ENCODE measurements at regions not wholly inside any gene's neighbourhood (a gene's known extent, or its start where the extent isn't known, plus 50 kb on each side); places are given as distances from the start of the nearest gene placed in this dataset.

- TF ChIP-seq, protein P1, sequence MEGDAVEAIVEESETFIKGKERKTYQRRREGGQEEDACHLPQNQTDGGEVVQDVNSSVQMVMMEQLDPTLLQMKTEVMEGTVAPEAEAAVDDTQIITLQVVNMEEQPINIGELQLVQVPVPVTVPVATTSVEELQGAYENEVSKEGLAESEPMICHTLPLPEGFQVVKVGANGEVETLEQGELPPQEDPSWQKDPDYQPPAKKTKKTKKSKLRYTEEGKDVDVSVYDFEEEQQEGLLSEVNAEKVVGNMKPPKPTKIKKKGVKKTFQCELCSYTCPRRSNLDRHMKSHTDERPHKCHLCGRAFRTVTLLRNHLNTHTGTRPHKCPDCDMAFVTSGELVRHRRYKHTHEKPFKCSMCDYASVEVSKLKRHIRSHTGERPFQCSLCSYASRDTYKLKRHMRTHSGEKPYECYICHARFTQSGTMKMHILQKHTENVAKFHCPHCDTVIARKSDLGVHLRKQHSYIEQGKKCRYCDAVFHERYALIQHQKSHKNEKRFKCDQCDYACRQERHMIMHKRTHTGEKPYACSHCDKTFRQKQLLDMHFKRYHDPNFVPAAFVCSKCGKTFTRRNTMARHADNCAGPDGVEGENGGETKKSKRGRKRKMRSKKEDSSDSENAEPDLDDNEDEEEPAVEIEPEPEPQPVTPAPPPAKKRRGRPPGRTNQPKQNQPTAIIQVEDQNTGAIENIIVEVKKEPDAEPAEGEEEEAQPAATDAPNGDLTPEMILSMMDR (IDR thresholded peaks at IDR 0.05) = no peak
- no peak for TF ChIP-seq POLR2A (IDR thresholded peaks at IDR 0.05)
- TF ChIP-seq EP300 (IDR thresholded peaks at IDR 0.05) = no peak
- no peak for TF ChIP-seq POLR2AphosphoS5 (IDR thresholded peaks at IDR 0.05)
- DNase-seq = no peak
- Histone ChIP-seq H3K4me1 (no peaks in the 10 kb centered on the region), H3K27ac (no peak overlapping the region), H3K4me3 (no peak overlapping the region), H3K36me3 (no peaks in the 10 kb centered on the region), H3K9me3 (no peaks in the 10 kb centered on the region), H3K27me3 (no peaks in the 10 kb centered on the region)
- WGBS, 2 donors = 86 to 88% methylated on average over 2 of the region's 2 CpGs
- intact Hi-C loops (cut with DNase I) = no loop called here
These were observed 586.1 kb downstream of the GBA3 start for GRCh38 chr4:23278845-23279244.

GRCh38 chr4:23276076-23276475 lies 583.3 kb downstream of the GBA3 start:
- H3K9me3 ChIP-seq = no peaks in the 10 kb centered on the region
- no peaks in the 10 kb centered on the region for H3K36me3 ChIP-seq
- intact Hi-C loops (cut with DNase I) = no loop called here
- no peak for DNase-seq
- no peaks in the 10 kb centered on the region for H3K27me3 ChIP-seq
- H3K27ac ChIP-seq = no peak overlapping the region
- WGBS, 2 donors = 67 to 79% methylated on average over 3 of the region's 3 CpGs
- H3K4me3 ChIP-seq = no peak overlapping the region
- TF ChIP-seq POLR2AphosphoS5 (IDR thresholded peaks at IDR 0.05) (no peak), POLR2A (IDR thresholded peaks at IDR 0.05) (no peak), EP300 (IDR thresholded peaks at IDR 0.05) (no peak)
- TF ChIP-seq, protein P1 (IDR thresholded peaks at IDR 0.05) = no peak
- no peaks in the 10 kb centered on the region for H3K4me1 ChIP-seq

GRCh38 chr4:23269566-23269965 lies 576.8 kb downstream of the GBA3 start:
- TF ChIP-seq POLR2A (IDR thresholded peaks at IDR 0.05) (no peak), EP300 (IDR thresholded peaks at IDR 0.05) (no peak), POLR2AphosphoS5 (IDR thresholded peaks at IDR 0.05) (no peak)
- TF ChIP-seq, protein P1 (IDR thresholded peaks at IDR 0.05) = no peak
- H3K4me1 ChIP-seq = no peaks in the 10 kb centered on the region
- DNase-seq = no peak
- no peaks in the 10 kb centered on the region for H3K9me3 ChIP-seq
- H3K27me3 ChIP-seq = no peaks in the 10 kb centered on the region
- no peaks in the 10 kb centered on the region for H3K36me3 ChIP-seq
- intact Hi-C loops (cut with DNase I) = no loop called here
- no peak overlapping the region for H3K4me3 ChIP-seq
- 29 to 32% methylated on average over 1 of the region's 1 CpG for WGBS, 2 donors
- H3K27ac ChIP-seq = no peak overlapping the region

- WGBS, 2 donors = 38 to 66% methylated on average over 3 of the region's 3 CpGs
- no peaks in the 10 kb centered on the region for H3K9me3 ChIP-seq
These were observed 575.5 kb downstream of the GBA3 start for GRCh38 chr4:23268072-23268771.

More at GRCh38 chr4:23268072-23268771, 575.5 kb downstream of the GBA3 start:
- H3K36me3 ChIP-seq = no peaks in the 10 kb centered on the region
- TF ChIP-seq EP300 (IDR thresholded peaks at IDR 0.05) = no peak
- TF ChIP-seq, protein P1 (IDR thresholded peaks at IDR 0.05) = no peak
- no peak for TF ChIP-seq POLR2AphosphoS5 (IDR thresholded peaks at IDR 0.05)
- no peak for TF ChIP-seq POLR2A (IDR thresholded peaks at IDR 0.05)
- H3K27ac ChIP-seq = no peak overlapping the region
- intact Hi-C loops (cut with DNase I) = no loop called here
- H3K27me3 ChIP-seq = no peaks in the 10 kb centered on the region
- H3K4me3 ChIP-seq = no peak overlapping the region
- no peak for DNase-seq
- no peaks in the 10 kb centered on the region for H3K4me1 ChIP-seq
